HG02798 (cell line): ENCODE measurements at regions not wholly inside any gene's neighbourhood (a gene's known extent, or its start where the extent isn't known, plus 50 kb on each side); places are given as distances from the start of the nearest gene placed in this dataset.

Source experiments
- ATAC-seq: cut with Tn5 transposase; IDR thresholded peaks from one replicate; pipeline ENCODE4 v1.9.1; 2021; ENCODE audit warnings: mild to moderate bottlenecking; ENCODE audit not compliant: unreplicated experiment, poor library complexity

GRCh38 chr20:39581034-39581433 is 618.9 kb downstream of the DHX35 start:
- no peak for ATAC-seq

- no peak for ATAC-seq
These were observed 614.6 kb downstream of the DHX35 start for GRCh38 chr20:39576771-39577170.

GRCh38 chr20:39574061-39574460 is 611.9 kb downstream of the DHX35 start:
- no peak for ATAC-seq

- no peak for ATAC-seq
These were observed 609.0 kb downstream of the DHX35 start for GRCh38 chr20:39571171-39571570.

GRCh38 chr20:39568109-39568508 is 606.0 kb downstream of the DHX35 start:
- peak; percentile 61 for ATAC-seq

- ATAC-seq, result peak; percentile 42
These were observed 601.2 kb downstream of the DHX35 start for GRCh38 chr20:39563349-39563748.

GRCh38 chr20:39554341-39554740 is 592.2 kb downstream of the DHX35 start:
- no peak for ATAC-seq

- ATAC-seq, result no peak
These were observed 591.0 kb downstream of the DHX35 start for GRCh38 chr20:39553120-39553519.

- no peak for ATAC-seq
These were observed 587.6 kb downstream of the DHX35 start for GRCh38 chr20:39549733-39550132.

- ATAC-seq, result no peak
These were observed 585.6 kb downstream of the DHX35 start for GRCh38 chr20:39547546-39548408.

- no peak for ATAC-seq
These were observed 579.1 kb downstream of the DHX35 start for GRCh38 chr20:39541136-39541803.

- ATAC-seq, result no peak
These were observed 576.2 kb downstream of the DHX35 start for GRCh38 chr20:39538317-39538716.

- ATAC-seq, result no peak
These were observed 573.2 kb downstream of the DHX35 start for GRCh38 chr20:39535301-39535700.

GRCh38 chr20:39534846-39535245 is 572.7 kb downstream of the DHX35 start:
- no peak for ATAC-seq

GRCh38 chr20:39533858-39534257 is 571.7 kb downstream of the DHX35 start:
- no peak for ATAC-seq

- ATAC-seq, result no peak
These were observed 570.1 kb downstream of the DHX35 start for GRCh38 chr20:39532205-39532604.

- no peak for ATAC-seq
These were observed 566.3 kb downstream of the DHX35 start for GRCh38 chr20:39528436-39528835.

- ATAC-seq, result no peak
These were observed 562.3 kb downstream of the DHX35 start for GRCh38 chr20:39524371-39524911.

- no peak for ATAC-seq
These were observed 561.3 kb downstream of the DHX35 start for GRCh38 chr20:39523405-39523804.

- no peak for ATAC-seq
These were observed 556.5 kb downstream of the DHX35 start for GRCh38 chr20:39518654-39519053.

GRCh38 chr20:39516964-39517363 is 554.8 kb downstream of the DHX35 start:
- ATAC-seq, result no peak
